Left forelimb (tissue), 1 donor: ENCODE measurements at regions not wholly inside any gene's neighbourhood (a gene's known extent, or its start where the extent isn't known, plus 50 kb on each side); places are given as distances from the start of the nearest gene placed in this dataset.

Source experiments
- DNase-seq: peaks from one replicate; pipeline ENCODE4 v3.0.0-alpha.2; 2018; ENCODE audit warnings: low spot score

GRCh38 chr13:26965952-26966700, 205.5 kb downstream of the USP12 start:
- DNase-seq = peak; percentile 83

GRCh38 chr13:26964278-26965250, 204.0 kb upstream of the GPR12 start:
- DNase-seq = no peak

- no peak for DNase-seq
These were observed 202.1 kb upstream of the GPR12 start for GRCh38 chr13:26962671-26963070.

- DNase-seq = no peak
These were observed 201.5 kb upstream of the GPR12 start for GRCh38 chr13:26961890-26962615.

GRCh38 chr13:26957182-26957581, 196.6 kb upstream of the GPR12 start:
- no peak for DNase-seq

- DNase-seq = no peak
These were observed 196.0 kb upstream of the GPR12 start for GRCh38 chr13:26956522-26957142.

- no peak for DNase-seq
These were observed 194.4 kb upstream of the GPR12 start for GRCh38 chr13:26954976-26955375.

- no peak for DNase-seq
These were observed 192.7 kb upstream of the GPR12 start for GRCh38 chr13:26953291-26953690.

GRCh38 chr13:26952551-26953143, 192.1 kb upstream of the GPR12 start:
- DNase-seq = no peak

GRCh38 chr13:26951581-26952177, 191.1 kb upstream of the GPR12 start:
- DNase-seq = no peak

GRCh38 chr13:26950968-26951367, 190.4 kb upstream of the GPR12 start:
- no peak for DNase-seq

GRCh38 chr13:26950546-26950945, 190.0 kb upstream of the GPR12 start:
- DNase-seq = no peak

- DNase-seq = no peak
These were observed 189.3 kb upstream of the GPR12 start for GRCh38 chr13:26949701-26950502.

- no peak for DNase-seq
These were observed 187.8 kb upstream of the GPR12 start for GRCh38 chr13:26948353-26948752.

GRCh38 chr13:26946684-26947343, 186.2 kb upstream of the GPR12 start:
- DNase-seq = no peak

- DNase-seq = no peak
These were observed 183.2 kb upstream of the GPR12 start for GRCh38 chr13:26943748-26944147.

GRCh38 chr13:26942184-26942583, 181.6 kb upstream of the GPR12 start:
- peak; percentile 6 for DNase-seq

- no peak for DNase-seq
These were observed 181.0 kb upstream of the GPR12 start for GRCh38 chr13:26941345-26942174.

- no peak for DNase-seq
These were observed 173.5 kb upstream of the GPR12 start for GRCh38 chr13:26934096-26934495.
